ENCODE measurements at regions not wholly inside any gene's neighbourhood (a gene's known extent, or its start where the extent isn't known, plus 50 kb on each side); places are given as distances from the start of the nearest gene placed in this dataset.
A peak's percentile ranks its signal among the peaks of the same experiment; 100 is the strongest.

- TF ChIP-seq TARDBP (IDR thresholded peaks at IDR 0.05) (no peak), SP1 (IDR thresholded peaks at IDR 0.05) (no peak), ELF4 (IDR thresholded peaks at IDR 0.05) (no peak), HDGF (IDR thresholded peaks at IDR 0.05; ENCODE audit: borderline replicate concordance) (no peak), ARNT (IDR thresholded peaks at IDR 0.05) (no peak)
- CTCF ChIA-PET, result no interaction called here
- no peak for DNase-seq (ENCODE audit: extremely low spot score)
- POLR2A ChIA-PET, result no interaction called here
These were observed 71.0 kb upstream of the SEMA6A start for GRCh38 chr5:116645627-116646026.

DNA sequence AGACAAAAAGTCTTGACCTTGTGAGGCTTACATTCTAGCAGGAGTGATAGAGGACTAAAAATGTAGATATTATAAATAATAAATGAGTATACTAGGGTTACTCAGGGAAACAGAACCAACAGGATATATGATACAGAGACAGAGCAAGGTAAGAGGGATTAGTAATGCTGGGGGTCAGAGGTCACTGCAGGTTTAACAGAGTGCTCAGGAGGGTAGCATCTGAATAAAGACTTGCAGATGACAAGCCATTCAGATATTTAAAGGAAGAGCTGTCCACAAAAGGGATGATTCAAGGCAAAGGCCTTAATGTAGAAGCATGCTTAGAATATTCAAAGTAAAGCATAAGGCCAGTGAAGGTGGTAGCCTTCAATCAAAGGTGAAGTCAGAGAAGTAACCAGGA is 65.6 kb upstream of the SEMA6A start:
- POLR2A ChIA-PET, result no interaction called here

DNA sequence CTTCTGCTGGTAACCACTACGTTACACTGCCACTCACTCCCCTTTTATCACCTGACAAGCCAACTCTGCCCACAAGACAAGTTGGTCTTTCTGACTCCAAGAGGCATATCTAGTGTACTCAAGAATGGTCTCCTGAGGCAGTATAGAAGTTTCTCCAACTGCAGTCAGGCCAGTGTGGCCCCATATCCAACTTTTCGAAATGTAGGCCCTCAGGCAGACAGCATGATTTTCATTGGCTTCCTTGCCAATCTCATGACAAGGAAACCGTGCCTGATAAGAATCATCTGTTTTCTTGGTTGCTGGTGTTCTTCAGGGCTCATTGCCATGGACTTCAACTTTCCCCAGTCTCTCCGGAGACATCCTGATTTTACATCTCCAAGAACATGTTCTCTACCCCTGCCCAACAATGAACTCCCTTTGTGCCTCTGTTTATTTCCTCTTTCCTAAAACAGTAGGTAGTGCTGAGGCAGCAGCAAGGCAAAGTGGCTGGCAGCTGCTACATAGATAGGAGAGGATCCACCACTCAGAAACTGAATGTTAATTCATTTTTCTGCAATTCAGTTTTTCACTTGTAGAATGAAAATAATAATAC is 62.6 kb upstream of the SEMA6A start:
- ChIA-PET POLR2A (no interaction called here), CTCF (interaction anchor here (0.6 kb wide), 1 partner anchor 14 kb away, joined by 3 read pairs; no protein-coding TSS in a partner anchor)
- no peak for DNase-seq (ENCODE audit: extremely low spot score)
- TF ChIP-seq FOXM1 (IDR thresholded peaks at IDR 0.05; ENCODE audit: borderline replicate concordance), result no peak
- no peak for TF ChIP-seq CTBP1 (IDR thresholded peaks at IDR 0.05; ENCODE audit: borderline replicate concordance)
- no peak for TF ChIP-seq ZNF384 (IDR thresholded peaks at IDR 0.05)
- no peak for TF ChIP-seq LEF1 (IDR thresholded peaks at IDR 0.05; ENCODE audit: borderline replicate concordance)

More for the DNA sequence above, 65.6 kb upstream of the SEMA6A start:
- no peak for DNase-seq (ENCODE audit: extremely low spot score)
- no peak for TF ChIP-seq FOXM1 (IDR thresholded peaks at IDR 0.05; ENCODE audit: borderline replicate concordance)
- no peak for TF ChIP-seq SUZ12 (IDR thresholded peaks at IDR 0.05)
- TF ChIP-seq BHLHE40 (IDR thresholded peaks at IDR 0.05; ENCODE audit: borderline replicate concordance), result no peak
- no peak for TF ChIP-seq ARNT (IDR thresholded peaks at IDR 0.05)
- TF ChIP-seq CTBP1 (IDR thresholded peaks at IDR 0.05; ENCODE audit: borderline replicate concordance), result no peak
- no peak for TF ChIP-seq TARDBP (IDR thresholded peaks at IDR 0.05)
- no peak for TF ChIP-seq ZNF384 (IDR thresholded peaks at IDR 0.05)
- TF ChIP-seq, protein P1, sequence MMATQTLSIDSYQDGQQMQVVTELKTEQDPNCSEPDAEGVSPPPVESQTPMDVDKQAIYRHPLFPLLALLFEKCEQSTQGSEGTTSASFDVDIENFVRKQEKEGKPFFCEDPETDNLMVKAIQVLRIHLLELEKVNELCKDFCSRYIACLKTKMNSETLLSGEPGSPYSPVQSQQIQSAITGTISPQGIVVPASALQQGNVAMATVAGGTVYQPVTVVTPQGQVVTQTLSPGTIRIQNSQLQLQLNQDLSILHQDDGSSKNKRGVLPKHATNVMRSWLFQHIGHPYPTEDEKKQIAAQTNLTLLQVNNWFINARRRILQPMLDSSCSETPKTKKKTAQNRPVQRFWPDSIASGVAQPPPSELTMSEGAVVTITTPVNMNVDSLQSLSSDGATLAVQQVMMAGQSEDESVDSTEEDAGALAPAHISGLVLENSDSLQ (IDR thresholded peaks at IDR 0.05), result no peak
- no peak for TF ChIP-seq HDGF (IDR thresholded peaks at IDR 0.05; ENCODE audit: borderline replicate concordance)
- no peak for TF ChIP-seq FOXA1 (IDR thresholded peaks at IDR 0.05)
- TF ChIP-seq SP1 (IDR thresholded peaks at IDR 0.05), result no peak
- TF ChIP-seq NFRKB (IDR thresholded peaks at IDR 0.05), result no peak
- no peak for TF ChIP-seq ELF4 (IDR thresholded peaks at IDR 0.05)
- no peak for TF ChIP-seq LEF1 (IDR thresholded peaks at IDR 0.05; ENCODE audit: borderline replicate concordance)
- CTCF ChIA-PET, result interaction anchor here (1.0 kb wide), 1 partner anchor 62 kb away, joined by 3 read pairs; no protein-coding TSS in a partner anchor

GRCh38 chr5:116632890-116633289 is 58.3 kb upstream of the SEMA6A start:
- ChIA-PET POLR2A (no interaction called here), CTCF (interaction anchor here (1.3 kb wide), 1 partner anchor 11 kb away, joined by 5 read pairs; no protein-coding TSS in a partner anchor)
- DNase-seq (ENCODE audit: extremely low spot score), result no peak
- TF ChIP-seq ARNT (IDR thresholded peaks at IDR 0.05) (no peak), SP1 (IDR thresholded peaks at IDR 0.05) (no peak), NFRKB (IDR thresholded peaks at IDR 0.05) (no peak), FOXA1 (IDR thresholded peaks at IDR 0.05) (no peak), FOXM1 (IDR thresholded peaks at IDR 0.05; ENCODE audit: borderline replicate concordance) (no peak), HDGF (IDR thresholded peaks at IDR 0.05; ENCODE audit: borderline replicate concordance) (no peak), LEF1 (IDR thresholded peaks at IDR 0.05; ENCODE audit: borderline replicate concordance) (no peak), SUZ12 (IDR thresholded peaks at IDR 0.05) (no peak), ELF4 (IDR thresholded peaks at IDR 0.05) (no peak), L3MBTL2 (conservative IDR thresholded peaks at IDR 0.05) (no peak), CTBP1 (IDR thresholded peaks at IDR 0.05; ENCODE audit: borderline replicate concordance) (no peak), TARDBP (IDR thresholded peaks at IDR 0.05) (no peak), ZNF384 (IDR thresholded peaks at IDR 0.05) (no peak)
- TF ChIP-seq, protein P1 (IDR thresholded peaks at IDR 0.05), result no peak

DNA sequence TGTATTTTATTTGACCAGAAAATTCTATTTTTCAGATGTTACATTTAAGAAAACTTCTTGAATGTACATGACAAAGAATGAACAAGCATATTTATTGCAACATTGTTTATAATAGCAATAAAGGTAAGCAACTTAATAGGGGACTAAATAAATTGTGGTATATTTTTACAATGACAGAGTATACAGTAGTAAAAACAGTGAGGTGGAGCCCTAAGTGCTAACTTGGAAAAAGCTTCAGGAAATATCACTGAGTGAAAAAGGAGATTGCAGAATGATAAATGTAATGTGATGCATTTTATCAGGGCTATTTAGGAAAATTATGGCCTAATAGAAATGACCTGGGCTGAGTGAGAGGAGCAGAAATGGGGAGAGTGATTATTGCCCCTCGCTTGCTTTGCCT is 56.5 kb upstream of the SEMA6A start:
- ChIA-PET CTCF (no interaction called here), POLR2A (no interaction called here)
- no peak for TF ChIP-seq ZNF384 (IDR thresholded peaks at IDR 0.05)
- TF ChIP-seq L3MBTL2 (conservative IDR thresholded peaks at IDR 0.05), result no peak
- no peak for TF ChIP-seq FOXK2 (IDR thresholded peaks at IDR 0.05)
- TF ChIP-seq FOXM1 (IDR thresholded peaks at IDR 0.05; ENCODE audit: borderline replicate concordance), result no peak
- no peak for TF ChIP-seq SP1 (IDR thresholded peaks at IDR 0.05)
- no peak for TF ChIP-seq HDGF (IDR thresholded peaks at IDR 0.05; ENCODE audit: borderline replicate concordance)
- no peak for TF ChIP-seq TARDBP (IDR thresholded peaks at IDR 0.05)
- TF ChIP-seq, protein P1 (IDR thresholded peaks at IDR 0.05), result no peak
- TF ChIP-seq ELF4 (IDR thresholded peaks at IDR 0.05), result no peak
- no peak for TF ChIP-seq CTBP1 (IDR thresholded peaks at IDR 0.05; ENCODE audit: borderline replicate concordance)
- TF ChIP-seq ARNT (IDR thresholded peaks at IDR 0.05), result no peak
- no peak for TF ChIP-seq BHLHE40 (IDR thresholded peaks at IDR 0.05; ENCODE audit: borderline replicate concordance)
- no peak for TF ChIP-seq LEF1 (IDR thresholded peaks at IDR 0.05; ENCODE audit: borderline replicate concordance)
- TF ChIP-seq SUZ12 (IDR thresholded peaks at IDR 0.05), result no peak
- no peak for TF ChIP-seq NFRKB (IDR thresholded peaks at IDR 0.05)
- TF ChIP-seq FOXA1 (IDR thresholded peaks at IDR 0.05), result no peak
- DNase-seq (ENCODE audit: extremely low spot score), result no peak

GRCh38 chr5:116629168-116629567 is 54.5 kb upstream of the SEMA6A start:
- POLR2A ChIA-PET, result no interaction called here
- DNase-seq (ENCODE audit: extremely low spot score), result peak; percentile 36
- TF ChIP-seq ARNT (IDR thresholded peaks at IDR 0.05), result no peak
- TF ChIP-seq SUZ12 (IDR thresholded peaks at IDR 0.05), result no peak
- TF ChIP-seq ELF4 (IDR thresholded peaks at IDR 0.05), result no peak
- no peak for TF ChIP-seq NFRKB (IDR thresholded peaks at IDR 0.05)
- TF ChIP-seq FOXA1 (IDR thresholded peaks at IDR 0.05), result no peak
- no peak for TF ChIP-seq FOXM1 (IDR thresholded peaks at IDR 0.05; ENCODE audit: borderline replicate concordance)
- TF ChIP-seq CTBP1 (IDR thresholded peaks at IDR 0.05; ENCODE audit: borderline replicate concordance), result no peak
- no peak for TF ChIP-seq L3MBTL2 (conservative IDR thresholded peaks at IDR 0.05)
- TF ChIP-seq, protein P1 (IDR thresholded peaks at IDR 0.05), result peak; percentile 51
- CTCF ChIA-PET, result interaction anchor here (1.2 kb wide), 1 partner anchor 15 kb away, joined by 3 read pairs; no protein-coding TSS in a partner anchor

All from HEK293T (cell line).